ENCODE measurements at regions not wholly inside any gene's neighbourhood (a gene's known extent, or its start where the extent isn't known, plus 50 kb on each side); places are given as distances from the start of the nearest gene placed in this dataset.

GRCh38 chr9:94204174-94204573 lies 54.9 kb upstream of the ZNF169 start:
- no peak for TF ChIP-seq CTCF (IDR thresholded peaks at IDR 0.05; ENCODE audit: borderline replicate concordance, extremely low read depth, low read length, poor library complexity, severe bottlenecking)
- TF ChIP-seq EZH2 (IDR thresholded peaks at IDR 0.05; ENCODE audit: borderline replicate concordance, low read depth, low read length, severe bottlenecking) = no peak

Measured in DND-41 (cell line).